ENCODE measurements at regions not wholly inside any gene's neighbourhood (a gene's known extent, or its start where the extent isn't known, plus 50 kb on each side); places are given as distances from the start of the nearest gene placed in this dataset.

- TF ChIP-seq CTCF (IDR thresholded peaks at IDR 0.05) = no peak
These were observed 310.2 kb downstream of the SLITRK5 start (continued) for GRCh38 chr13:87981416-87981815.

- FAIRE-seq (no peak), DNase-seq (ENCODE audit: low read depth in 1 of 2, low spot score in 1 of 2) (no peak), ATAC-seq (no peak)
- no peak overlapping the region for H3K4me3 ChIP-seq
- TF ChIP-seq FOSL2 (IDR thresholded peaks at IDR 0.05) (no peak), FOSL2 (CRISPR knock-in tag; IDR thresholded peaks at IDR 0.05) (no peak), ATOH8 (CRISPR knock-in tag; IDR thresholded peaks at IDR 0.05; ENCODE audit: low read depth) (no peak), JUN (IDR thresholded peaks at IDR 0.05) (no peak), GATA3 (IDR thresholded peaks at IDR 0.05; ENCODE audit: borderline replicate concordance) (no peak)
- TF ChIP-seq, protein P1, sequence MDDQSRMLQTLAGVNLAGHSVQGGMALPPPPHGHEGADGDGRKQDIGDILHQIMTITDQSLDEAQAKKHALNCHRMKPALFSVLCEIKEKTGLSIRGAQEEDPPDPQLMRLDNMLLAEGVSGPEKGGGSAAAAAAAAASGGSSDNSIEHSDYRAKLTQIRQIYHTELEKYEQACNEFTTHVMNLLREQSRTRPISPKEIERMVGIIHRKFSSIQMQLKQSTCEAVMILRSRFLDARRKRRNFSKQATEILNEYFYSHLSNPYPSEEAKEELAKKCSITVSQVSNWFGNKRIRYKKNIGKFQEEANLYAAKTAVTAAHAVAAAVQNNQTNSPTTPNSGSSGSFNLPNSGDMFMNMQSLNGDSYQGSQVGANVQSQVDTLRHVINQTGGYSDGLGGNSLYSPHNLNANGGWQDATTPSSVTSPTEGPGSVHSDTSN (IDR thresholded peaks at IDR 0.05) = no peak
- TF ChIP-seq, protein P2, sequence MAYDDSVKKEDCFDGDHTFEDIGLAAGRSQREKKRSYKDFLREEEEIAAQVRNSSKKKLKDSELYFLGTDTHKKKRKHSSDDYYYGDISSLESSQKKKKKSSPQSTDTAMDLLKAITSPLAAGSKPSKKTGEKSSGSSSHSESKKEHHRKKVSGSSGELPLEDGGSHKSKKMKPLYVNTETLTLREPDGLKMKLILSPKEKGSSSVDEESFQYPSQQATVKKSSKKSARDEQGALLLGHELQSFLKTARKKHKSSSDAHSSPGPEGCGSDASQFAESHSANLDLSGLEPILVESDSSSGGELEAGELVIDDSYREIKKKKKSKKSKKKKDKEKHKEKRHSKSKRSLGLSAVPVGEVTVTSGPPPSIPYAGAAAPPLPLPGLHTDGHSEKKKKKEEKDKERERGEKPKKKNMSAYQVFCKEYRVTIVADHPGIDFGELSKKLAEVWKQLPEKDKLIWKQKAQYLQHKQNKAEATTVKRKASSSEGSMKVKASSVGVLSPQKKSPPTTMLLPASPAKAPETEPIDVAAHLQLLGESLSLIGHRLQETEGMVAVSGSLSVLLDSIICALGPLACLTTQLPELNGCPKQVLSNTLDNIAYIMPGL (CRISPR knock-in tag; IDR thresholded peaks at IDR 0.05; ENCODE audit: borderline replicate concordance) = no peak
- no peaks in the 10 kb centered on the region for H3K9me3 ChIP-seq
- no peak overlapping the region for H3K27ac ChIP-seq
- no peak overlapping the region for H3K4me2 ChIP-seq
- ChIA-PET CTCF (no interaction called here), POLR2A (no interaction called here)
- no peaks in the 10 kb centered on the region for H3K4me1 ChIP-seq
These were observed 311.2 kb downstream of the SLITRK5 start for GRCh38 chr13:87982400-87982799.

GRCh38 chr13:87986639-87987250 lies 315.6 kb downstream of the SLITRK5 start:
- no peak for DNase-seq (ENCODE audit: low read depth in 1 of 2, low spot score in 1 of 2)
- ChIA-PET CTCF (no interaction called here), POLR2A (no interaction called here)
- TF ChIP-seq RAD21 (conservative IDR thresholded peaks at IDR 0.05 in 1 of 2, IDR thresholded peaks at IDR 0.05 in 1 of 2) (no peak), CTCF (IDR thresholded peaks at IDR 0.05) (no peak), MYC (IDR thresholded peaks at IDR 0.05; ENCODE audit: borderline replicate concordance, low read length) (no peak), HES2 (IDR thresholded peaks at IDR 0.05) (no peak), CBX2 (IDR thresholded peaks at IDR 0.05; ENCODE audit: borderline replicate concordance, low read depth) (no peak), ZNF302 (CRISPR knock-in tag; IDR thresholded peaks at IDR 0.05) (no peak), GATA3 (IDR thresholded peaks at IDR 0.05; ENCODE audit: borderline replicate concordance) (no peak), FOSL2 (IDR thresholded peaks at IDR 0.05) (no peak), FOSL2 (CRISPR knock-in tag; IDR thresholded peaks at IDR 0.05) (no peak), RCOR1 (IDR thresholded peaks at IDR 0.05; ENCODE audit: low read depth, low read length) (no peak), ZC3H11A (IDR thresholded peaks at IDR 0.05) (no peak), TFCP2L1 (CRISPR knock-in tag; IDR thresholded peaks at IDR 0.05) (no peak)
- TF ChIP-seq, protein P3, sequence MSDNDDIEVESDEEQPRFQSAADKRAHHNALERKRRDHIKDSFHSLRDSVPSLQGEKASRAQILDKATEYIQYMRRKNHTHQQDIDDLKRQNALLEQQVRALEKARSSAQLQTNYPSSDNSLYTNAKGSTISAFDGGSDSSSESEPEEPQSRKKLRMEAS (IDR thresholded peaks at IDR 0.05) = no peak
- TF ChIP-seq, protein P4, sequence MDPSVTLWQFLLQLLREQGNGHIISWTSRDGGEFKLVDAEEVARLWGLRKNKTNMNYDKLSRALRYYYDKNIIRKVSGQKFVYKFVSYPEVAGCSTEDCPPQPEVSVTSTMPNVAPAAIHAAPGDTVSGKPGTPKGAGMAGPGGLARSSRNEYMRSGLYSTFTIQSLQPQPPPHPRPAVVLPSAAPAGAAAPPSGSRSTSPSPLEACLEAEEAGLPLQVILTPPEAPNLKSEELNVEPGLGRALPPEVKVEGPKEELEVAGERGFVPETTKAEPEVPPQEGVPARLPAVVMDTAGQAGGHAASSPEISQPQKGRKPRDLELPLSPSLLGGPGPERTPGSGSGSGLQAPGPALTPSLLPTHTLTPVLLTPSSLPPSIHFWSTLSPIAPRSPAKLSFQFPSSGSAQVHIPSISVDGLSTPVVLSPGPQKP (IDR thresholded peaks at IDR 0.05; ENCODE audit: low read depth, low read length) = no peak
- no peak for FAIRE-seq
- Histone ChIP-seq H3K27ac (no peak overlapping the region), H3K4me1 (no peaks in the 10 kb centered on the region), H3K9me3 (no peaks in the 10 kb centered on the region), H3K4me2 (no peak overlapping the region), H3K4me3 (no peak overlapping the region)
- ATAC-seq = no peak
